ENCODE measurements at regions not wholly inside any gene's neighbourhood (a gene's known extent, or its start where the extent isn't known, plus 50 kb on each side); places are given as distances from the start of the nearest gene placed in this dataset.

GRCh38 chr18:8938817-8939216 is 163.7 kb upstream of the NDUFV2 start (continued):
- TF ChIP-seq NEUROD1 (IDR thresholded peaks at IDR 0.05; ENCODE audit: borderline replicate concordance, low read depth, low read length, partially characterized antibody) (peak; percentile 22), HSF4 (CRISPR knock-in tag; IDR thresholded peaks at IDR 0.05; ENCODE audit: borderline replicate concordance) (no peak), HMGXB4 (CRISPR knock-in tag; IDR thresholded peaks at IDR 0.05) (no peak), CHD4 (IDR thresholded peaks at IDR 0.05; ENCODE audit: insufficient read depth, insufficient replicate concordance, low read depth, low read length, poor library complexity, severe bottlenecking) (no peak), TRIM28 (IDR thresholded peaks at IDR 0.05) (no peak), HEY1 (CRISPR knock-in tag; IDR thresholded peaks at IDR 0.05; ENCODE audit: borderline replicate concordance) (no peak), CBX1 (IDR thresholded peaks at IDR 0.05; ENCODE audit: low read depth) (no peak), THRAP3 (IDR thresholded peaks at IDR 0.05; ENCODE audit: borderline replicate concordance) (no peak), KHSRP (IDR thresholded peaks at IDR 0.05) (no peak)
- TF ChIP-seq, protein P1, sequence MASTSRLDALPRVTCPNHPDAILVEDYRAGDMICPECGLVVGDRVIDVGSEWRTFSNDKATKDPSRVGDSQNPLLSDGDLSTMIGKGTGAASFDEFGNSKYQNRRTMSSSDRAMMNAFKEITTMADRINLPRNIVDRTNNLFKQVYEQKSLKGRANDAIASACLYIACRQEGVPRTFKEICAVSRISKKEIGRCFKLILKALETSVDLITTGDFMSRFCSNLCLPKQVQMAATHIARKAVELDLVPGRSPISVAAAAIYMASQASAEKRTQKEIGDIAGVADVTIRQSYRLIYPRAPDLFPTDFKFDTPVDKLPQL (IDR thresholded peaks at IDR 0.05; ENCODE audit: extremely low read depth, insufficient read length), result no peak
- TF ChIP-seq, protein P2, sequence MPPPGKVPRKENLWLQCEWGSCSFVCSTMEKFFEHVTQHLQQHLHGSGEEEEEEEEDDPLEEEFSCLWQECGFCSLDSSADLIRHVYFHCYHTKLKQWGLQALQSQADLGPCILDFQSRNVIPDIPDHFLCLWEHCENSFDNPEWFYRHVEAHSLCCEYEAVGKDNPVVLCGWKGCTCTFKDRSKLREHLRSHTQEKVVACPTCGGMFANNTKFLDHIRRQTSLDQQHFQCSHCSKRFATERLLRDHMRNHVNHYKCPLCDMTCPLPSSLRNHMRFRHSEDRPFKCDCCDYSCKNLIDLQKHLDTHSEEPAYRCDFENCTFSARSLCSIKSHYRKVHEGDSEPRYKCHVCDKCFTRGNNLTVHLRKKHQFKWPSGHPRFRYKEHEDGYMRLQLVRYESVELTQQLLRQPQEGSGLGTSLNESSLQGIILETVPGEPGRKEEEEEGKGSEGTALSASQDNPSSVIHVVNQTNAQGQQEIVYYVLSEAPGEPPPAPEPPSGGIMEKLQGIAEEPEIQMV (tag; conservative IDR thresholded peaks at IDR 0.05; ENCODE audit: low read depth), result no peak

All from K562 (cell line).